Dedifferentiated amniotic fluid mesenchymal stem cell (primary cell): ENCODE measurements at regions not wholly inside any gene's neighbourhood (a gene's known extent, or its start where the extent isn't known, plus 50 kb on each side); places are given as distances from the start of the nearest gene placed in this dataset.
"Not testable (repeated sequence)": the region's sequence is repeated elsewhere in the genome, so short reads cannot be mapped to it uniquely, and the experiment has no call there.

Experiments used
- DNase-seq: peaks from one replicate; pipeline ENCODE4 v3.0.0-alpha.2; 2016; ENCODE audit errors: extremely low spot score

DNA sequence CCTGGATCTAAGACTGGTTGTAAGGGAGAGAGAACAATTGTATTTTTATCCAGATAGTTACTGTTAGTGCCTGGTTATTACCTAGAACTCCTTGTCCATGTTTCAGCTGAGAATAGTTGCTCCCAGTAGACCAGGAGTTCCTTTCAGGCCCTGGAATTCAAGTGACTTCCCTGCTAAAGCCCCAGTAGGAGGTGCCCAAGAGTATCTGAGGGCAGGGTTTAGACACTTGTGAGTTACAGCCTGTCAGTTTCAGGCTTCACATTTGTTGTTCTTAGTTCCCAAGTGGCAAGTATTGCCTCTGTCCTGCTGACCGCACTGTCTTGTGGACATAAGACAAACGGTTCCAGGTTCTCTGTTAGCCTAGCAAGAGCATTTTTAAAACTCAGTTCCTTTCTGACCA is 743.9 kb upstream of the SEMA6A start:
- DNase-seq: no peak

DNA sequence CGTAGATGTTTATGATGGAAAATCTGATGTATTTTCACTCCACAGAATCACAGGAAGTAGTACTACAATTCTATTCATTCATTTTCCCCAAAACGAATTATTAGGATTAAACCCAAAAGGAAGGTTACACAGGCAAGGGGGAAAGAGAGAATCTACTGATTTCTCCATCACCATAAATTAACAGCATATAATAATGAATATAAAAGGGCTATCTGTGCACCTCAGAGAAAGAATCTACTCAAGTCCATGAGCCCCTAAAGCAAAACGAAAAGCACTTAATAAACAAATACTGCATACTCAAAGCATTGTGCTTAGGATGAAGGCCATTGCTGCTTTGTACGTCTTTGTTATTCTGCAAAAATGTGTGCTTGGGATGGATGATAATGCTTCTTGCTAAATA is 740.5 kb upstream of the SEMA6A start:
- no peak for DNase-seq

DNA sequence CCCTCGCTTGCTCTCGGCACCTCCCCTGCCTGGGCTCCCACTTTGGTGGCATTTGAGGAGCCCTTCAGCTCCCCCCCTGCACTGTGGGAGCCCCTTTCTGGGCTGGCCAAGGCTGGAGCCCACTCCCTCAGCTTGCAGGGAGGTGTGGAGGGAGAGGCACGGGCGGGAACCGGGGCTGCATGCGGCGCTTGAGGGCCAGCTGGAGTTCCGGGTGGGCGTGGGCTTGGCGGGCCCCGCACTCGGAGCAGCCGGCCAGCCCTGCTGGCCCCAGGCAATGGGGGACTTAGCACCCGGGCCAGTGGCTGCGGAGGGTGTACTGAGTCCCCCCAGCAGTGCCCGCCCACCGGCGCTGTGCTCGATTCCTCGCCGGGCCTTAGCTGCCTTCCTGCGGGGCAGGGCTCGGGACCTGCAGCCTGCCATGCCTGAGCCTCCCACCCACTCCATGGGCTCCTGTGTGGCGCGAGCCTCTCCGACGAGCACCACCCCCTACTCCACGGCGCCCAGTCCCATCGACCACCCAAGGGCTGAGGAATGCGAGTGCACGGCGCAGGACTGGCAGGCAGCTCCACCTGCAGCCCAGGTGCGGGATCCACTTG is 730.0 kb upstream of the SEMA6A start:
- DNase-seq: not testable (repeated sequence)

DNA sequence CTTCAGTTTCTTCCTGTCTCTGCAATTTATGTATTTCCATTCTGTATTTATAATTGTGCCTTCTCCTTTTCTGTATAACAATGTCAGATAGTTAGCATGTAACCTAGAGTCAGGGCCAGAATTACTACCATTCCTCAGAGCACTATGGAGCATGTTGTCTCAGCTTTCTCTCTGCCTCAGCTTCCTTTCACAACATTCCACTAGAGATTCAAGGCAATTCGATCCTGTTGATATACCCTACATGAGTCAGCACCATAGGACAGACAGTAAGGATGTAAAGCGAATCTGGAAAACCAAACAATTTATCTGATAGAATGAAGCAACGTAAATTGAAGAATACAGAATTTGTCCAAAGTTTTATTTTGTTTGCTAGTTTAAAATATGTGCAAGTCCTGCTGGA is 728.3 kb upstream of the SEMA6A start:
- DNase-seq: no peak

DNA sequence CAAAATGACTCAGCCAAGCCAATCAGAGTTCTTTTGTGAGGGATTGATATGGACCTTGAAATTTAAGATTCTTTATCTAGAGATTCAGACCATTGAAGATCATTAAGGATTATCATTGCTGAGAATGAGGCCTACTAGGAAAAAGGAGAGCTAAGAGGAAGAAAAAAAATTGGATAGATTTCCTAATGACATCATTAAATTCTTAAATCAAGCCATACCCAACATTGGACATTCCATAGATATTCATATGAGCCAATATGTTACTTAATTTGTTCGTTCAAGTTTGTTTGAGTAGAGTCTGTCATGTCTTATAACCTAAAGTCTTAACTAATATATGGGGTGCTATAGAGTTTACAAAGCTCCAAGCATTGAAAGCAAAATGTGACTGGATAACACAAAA is 727.9 kb upstream of the SEMA6A start:
- no peak for DNase-seq

DNA sequence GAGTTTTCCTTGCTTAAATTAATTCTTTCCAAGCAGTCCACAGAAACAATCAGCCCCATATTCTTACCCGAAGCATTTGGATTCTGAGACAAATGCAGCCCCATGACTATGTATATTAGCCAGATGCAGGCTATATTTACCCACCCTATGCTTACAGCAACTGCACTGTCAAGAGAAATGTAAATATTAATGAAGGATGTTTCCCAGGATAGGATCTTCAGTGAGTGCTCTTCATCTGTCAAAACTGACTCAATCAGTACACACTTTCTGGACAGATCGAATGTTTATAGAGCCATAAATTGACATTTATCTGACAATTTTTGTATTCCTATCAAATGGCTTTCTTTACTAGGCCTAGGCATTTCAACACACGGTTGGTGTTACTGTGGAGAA is 725.3 kb upstream of the SEMA6A start:
- DNase-seq: no peak

DNA sequence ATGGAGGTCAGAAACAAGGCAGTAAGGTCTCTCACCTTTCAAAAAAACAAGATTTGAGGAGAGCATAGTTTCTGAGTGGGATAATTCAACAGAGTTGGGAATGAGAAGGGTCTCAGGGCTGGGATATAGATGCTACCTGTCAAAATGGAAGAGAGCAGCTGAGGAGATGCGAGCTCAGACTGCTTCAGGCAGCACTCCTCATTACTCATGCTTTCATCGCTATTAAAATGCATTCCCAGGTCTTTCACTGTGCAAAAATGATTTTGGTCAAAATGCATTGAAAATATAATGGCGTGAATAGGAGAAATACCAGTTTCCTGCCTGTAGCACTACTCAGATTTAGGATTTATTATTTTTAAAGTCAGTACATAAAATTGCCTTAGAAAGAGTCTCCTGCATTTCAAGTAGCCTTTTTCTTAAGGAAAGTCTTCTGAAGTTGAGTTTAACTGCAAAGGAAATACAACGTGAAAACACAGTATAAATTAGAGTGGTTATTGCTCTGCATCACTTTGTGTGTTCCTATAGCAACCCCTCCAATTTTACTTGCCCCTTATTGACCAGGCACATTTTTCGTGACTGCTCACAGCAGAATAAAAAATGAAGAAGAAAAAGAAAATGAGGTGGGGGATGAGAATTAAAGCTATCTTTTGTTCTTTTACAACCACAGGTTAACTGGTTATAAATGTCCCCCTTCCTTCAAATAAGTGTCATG is 724.8 kb upstream of the SEMA6A start:
- no peak for DNase-seq

DNA sequence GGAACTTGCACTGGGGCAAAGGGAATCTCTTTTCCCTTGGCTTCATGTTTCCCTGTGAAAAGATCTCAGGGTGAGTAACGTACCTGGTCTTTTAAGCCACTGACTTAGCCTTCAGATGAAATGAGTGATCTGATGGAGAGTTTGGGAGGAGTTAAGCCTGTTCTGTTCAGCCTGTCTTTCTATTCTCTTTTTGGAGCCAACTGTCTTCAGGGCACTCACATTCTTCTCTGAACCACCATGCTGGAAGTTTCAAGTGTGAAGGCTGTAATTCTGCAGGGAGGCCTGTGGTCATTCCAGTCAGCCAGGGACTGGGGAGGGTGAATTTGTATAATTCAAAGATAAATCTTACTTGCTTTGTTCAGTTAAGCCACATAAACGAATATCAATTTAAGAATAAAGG is 722.2 kb upstream of the SEMA6A start:
- DNase-seq: no peak

DNA sequence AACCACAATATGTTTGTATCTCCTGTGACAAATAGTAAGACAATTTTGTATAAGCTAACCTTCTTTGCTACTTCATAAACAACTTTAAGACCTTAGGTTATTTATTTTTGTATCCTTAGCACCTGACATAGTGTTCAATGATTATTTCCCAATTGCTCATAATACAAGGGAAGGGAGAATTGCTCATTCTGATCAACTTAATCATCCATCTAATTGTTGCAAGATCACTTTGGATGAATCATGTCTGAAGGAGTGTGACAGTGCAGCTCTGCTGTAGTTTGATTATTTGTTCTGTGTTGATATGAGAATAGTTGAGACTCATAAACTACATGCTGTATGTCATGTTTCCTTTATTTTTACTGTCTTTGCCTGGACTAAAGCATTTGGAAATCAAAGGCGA is 721.3 kb upstream of the SEMA6A start:
- no peak for DNase-seq

DNA sequence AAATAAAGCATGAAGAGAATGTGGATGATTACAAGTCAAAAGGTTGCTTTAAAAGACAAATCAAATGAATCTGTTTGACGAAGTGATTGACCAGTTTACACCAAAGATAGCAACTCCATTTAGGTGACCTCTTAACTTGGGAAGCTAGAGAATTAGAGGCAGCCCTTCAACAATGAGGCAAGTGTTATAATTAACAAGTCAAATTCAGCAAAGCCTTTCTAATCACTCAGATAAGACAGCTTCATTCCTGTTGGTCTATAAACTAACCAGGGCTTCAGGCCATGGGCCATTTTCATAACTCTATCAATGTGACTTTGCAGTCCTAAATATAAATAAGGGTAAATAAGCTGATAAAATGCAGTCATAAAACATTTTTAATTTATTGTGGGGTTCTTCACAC is 712.2 kb upstream of the SEMA6A start:
- no peak for DNase-seq

DNA sequence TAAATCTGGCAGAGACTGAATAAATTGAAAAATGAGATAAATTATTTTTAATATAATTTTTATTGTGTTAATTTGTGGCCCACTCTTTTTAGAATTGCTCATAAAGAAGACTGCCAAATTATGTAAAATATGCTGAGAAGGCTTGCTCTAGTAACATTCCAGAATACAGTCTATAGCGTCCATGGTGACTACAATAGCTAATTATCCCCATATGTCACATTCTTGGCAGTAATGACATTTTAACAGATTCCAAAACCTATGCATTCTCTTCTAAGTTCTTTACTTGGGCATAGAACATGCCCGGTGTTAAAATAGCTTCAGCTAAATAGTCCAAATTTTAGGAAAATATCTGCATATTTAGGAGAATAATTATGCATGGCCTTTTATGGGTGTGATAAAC is 697.0 kb upstream of the SEMA6A start:
- DNase-seq: no peak

DNA sequence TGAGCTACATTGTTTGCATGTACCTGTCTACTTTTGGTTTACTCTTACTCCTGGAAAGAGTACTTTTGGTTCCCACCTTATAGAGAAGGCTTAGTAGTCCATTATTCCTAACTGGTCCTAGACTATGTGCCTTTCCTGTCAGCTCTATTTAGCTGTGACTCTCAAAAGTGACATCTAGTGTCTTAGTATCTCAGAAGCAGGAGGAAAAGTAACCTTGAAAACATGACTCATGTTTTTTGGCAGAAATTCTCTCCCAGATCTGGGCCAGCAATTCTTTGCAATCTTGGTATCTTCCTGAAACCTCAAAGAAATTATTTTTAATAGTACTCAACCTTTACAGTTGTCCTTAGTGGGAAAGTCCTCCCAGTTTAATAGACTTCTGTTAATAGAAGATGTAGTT is 691.7 kb upstream of the SEMA6A start:
- DNase-seq: no peak

DNA sequence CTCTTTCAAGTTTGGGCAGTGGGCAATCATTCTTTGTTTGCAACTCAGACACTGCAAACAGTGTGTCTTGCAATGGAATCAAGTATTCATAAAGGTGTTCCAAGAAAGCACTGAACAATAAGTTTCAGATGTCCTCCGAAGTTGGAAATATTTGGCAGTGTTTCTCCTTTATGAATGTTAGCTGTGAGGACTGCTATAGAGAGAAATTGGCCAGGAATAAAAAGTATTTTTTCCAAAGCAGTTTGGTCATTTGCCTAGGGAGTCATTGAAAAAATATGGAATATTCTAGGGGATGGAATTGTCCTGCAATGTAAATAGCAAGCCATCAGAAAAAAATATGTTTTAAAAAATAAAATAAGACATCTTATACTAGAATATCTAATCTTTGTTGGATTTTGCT is 688.6 kb upstream of the SEMA6A start:
- no peak for DNase-seq

DNA sequence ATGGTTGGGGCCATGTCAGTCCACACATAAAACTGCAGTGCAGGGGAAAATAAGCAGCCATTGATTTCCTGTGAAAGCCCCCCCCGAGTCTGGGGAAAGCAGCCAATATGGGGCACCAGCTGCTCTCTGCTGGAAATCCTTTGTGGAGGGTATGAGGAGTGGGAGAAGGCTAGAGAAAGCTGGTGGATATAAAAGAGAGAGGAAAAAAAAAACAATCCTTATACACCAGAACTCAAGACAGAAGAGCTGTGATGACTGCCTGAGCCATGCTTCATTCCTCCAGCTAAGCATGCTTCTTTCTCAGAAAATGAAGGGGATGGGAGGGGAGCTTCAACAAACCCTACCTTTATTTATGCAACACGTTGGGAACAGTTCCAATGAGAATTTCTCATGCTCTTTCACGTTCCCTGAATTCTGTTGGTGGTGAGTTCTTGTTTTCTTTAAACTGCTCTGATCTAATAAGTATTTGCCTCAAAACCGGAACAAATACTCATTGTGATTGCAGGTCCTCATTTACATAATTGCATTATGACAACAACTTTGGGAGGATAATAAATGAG is 688.0 kb upstream of the SEMA6A start:
- DNase-seq: no peak

DNA sequence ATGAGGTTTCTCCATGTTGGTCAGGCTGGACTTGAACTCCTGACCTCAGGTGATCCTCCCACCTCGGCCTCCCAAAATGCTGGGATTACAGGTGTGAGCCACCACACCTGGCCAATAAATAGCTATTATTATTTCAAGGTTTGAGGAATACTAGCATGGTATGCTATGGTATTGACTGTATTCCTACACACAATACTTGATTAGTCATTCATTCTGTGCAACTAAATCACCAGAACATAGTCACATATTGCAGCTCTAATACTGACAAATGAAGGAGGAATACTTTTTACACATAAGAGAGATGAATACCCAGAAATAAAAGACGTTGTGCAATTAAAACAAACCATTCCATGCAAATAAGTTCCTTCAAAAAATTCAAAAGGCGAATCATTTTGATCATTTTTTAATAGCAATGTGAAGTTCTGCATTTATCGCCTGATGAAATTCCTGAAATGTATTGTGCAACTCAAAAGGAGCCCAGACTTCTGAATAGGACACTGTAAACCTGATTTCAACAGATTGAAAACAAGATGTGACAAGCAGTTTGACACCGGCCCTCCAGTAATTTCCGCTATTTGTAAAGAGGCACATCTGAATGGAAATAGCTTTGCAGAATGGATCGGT is 687.4 kb upstream of the SEMA6A start:
- DNase-seq: no peak

DNA sequence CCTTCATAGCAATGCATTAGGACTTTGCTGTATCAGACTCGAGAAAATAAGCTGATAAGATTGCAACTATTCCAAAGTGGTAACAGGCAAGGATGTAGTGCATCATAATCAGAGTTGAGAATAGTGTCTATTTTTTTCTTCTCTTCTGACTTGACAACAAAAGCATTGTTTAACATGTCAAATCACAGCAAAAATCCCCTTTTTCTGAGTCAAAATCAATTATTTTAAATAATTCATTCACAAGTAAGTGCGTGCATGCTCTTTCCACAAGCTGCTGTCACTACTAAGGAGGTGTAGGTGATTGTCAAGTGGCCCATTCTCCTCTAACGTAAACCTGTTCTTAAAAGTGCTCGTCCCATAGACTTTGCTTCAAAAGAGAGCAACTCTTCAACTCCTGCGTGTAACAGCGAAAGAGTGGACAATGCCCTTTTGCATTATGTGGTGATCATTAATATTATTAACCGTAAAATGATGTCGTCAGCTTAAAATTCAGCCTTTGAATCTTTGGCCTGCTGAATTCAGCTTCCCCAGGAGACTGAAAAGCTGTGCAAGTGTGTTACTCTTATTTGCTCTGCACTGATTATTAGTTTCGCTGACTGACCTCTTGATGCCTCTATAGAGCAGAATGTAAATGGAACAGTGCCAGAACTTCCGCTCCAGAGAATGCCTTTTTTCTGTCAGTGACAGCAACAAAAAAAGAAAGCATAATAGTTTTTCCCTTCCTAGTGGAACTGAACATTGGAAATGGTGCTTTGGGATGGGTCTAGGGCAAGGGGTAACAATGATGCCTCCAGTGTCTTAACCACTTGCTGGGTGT is 680.8 kb upstream of the SEMA6A start:
- DNase-seq: no peak

DNA sequence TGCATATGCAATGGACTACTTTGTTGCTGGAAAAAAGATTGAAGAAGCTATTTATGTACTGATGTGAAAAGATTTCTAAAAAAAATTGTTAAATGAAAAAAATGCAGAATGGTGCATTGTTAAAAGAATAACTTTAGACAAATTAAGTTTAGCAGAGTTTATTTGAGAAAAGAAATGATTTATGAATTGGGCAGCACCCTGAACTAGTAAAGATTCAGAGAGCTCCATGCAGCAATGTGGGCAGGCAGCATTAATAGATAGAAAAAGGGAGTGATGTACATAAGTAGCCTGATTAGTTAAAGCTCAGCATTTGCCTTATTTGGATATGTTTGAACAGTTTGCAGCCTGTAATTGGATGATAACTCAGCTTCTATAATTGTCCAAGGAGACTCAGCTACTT is 677.9 kb upstream of the SEMA6A start:
- DNase-seq: no peak

DNA sequence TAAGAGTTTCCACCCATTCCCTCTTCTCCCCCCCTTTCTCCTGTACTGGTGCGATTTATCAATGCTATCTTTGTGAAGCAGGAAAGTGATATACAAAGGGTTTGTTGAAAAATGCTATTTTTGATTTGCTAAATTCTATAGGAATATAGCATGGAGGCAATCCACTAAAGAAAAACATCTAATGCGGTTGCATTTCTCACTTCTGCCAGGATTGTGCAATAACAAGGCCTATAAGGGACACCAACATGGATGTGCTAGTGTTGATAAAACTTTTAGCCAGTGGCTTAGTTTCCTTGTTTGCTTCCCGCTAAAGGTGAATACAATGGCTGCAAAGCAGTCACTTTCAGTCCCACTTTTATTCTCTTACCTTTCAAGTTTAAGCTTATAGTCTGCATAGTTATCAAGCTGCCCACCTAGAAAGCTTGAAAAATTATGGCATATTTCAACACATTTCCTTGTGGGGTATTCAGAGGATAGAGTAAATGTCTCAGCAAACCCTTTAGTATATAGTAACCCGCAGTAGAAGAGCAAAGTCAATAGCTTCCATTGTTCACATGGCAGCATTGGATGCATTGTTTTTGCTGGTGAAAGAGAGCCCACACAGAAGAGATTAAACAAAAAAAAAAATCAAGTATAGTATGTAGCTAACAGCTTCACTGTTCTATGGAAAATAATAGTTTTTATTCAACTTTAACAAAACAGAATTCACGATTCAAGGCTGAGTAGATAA is 674.6 kb upstream of the SEMA6A start:
- no peak for DNase-seq

DNA sequence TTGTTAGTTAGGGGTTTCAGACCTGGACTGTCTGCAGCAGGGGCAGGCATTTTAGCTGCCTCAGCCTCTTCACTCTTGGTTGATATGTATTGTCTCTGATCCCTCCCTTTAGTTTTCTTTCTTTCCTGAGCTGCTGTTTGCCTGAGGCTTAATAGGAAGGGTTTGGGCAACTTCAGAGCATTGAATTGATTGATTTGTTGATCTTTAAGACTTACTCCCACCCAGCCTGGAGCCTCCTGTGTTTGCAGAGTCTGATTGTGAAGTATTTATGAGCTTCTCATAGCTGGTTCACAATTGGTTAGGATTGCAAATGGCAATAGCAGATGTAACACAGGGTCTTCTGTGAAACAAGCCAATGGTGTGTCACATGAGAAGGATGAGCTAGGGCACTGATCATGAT is 671.8 kb upstream of the SEMA6A start:
- no peak for DNase-seq

DNA sequence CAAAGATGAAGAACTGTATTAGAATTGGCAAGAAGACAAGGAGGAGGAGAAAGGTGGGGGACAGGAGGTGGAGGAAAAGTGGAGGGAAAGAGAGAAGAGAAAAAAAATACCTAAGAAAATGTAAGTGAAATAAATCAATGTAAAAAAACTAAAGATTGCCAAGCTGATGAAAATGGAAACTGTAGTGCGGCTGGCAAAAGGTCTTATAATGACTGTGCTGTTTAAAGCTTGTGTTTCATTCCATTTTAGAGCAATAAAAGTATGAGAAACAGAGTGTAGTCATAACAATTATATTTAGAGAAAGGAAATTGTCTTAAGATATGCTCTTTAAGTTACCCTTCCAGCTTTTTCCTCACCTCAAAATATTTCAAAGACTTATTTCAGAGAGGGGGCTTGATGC is 670.5 kb upstream of the SEMA6A start:
- DNase-seq: no peak

DNA sequence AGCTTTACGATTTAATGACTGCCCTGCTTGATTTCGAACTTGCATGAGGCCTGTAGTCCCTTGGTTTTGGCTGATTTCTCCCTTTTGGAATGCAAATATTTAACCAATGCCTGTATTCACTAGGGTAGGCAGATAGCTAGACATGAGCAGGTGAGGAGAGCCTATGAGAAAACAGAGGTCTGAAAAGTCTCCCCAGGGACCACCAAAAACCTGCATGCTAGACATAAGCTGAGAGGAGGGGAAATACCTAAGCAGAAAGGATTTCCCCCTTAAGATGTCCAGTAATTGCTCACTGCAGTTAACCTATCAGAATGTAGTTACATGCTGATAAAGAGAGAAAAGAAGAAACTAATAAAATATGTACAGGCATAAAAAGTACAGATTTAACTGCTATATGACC is 667.4 kb upstream of the SEMA6A start:
- DNase-seq: no peak

DNA sequence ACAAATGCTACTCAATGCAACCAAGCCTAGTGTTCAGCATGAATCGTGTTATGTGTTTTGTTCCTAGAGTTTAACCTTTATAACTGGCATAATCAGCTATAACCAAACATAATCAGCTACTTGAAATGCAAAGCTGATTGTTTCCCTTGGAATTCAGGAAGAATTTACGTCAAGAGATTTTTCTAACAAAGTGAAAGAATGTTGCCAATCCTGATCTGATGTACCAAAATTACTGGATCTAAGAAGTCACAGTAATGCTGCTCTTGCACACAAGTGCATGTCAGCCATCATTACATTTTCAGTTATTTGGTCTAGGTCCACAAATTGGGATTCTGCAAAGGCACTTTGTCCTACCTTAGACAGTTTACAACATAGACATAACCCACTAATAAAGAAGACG is 662.3 kb upstream of the SEMA6A start:
- no peak for DNase-seq
